ENCODE measurements at regions not wholly inside any gene's neighbourhood (a gene's known extent, or its start where the extent isn't known, plus 50 kb on each side); places are given as distances from the start of the nearest gene placed in this dataset.

DNA sequence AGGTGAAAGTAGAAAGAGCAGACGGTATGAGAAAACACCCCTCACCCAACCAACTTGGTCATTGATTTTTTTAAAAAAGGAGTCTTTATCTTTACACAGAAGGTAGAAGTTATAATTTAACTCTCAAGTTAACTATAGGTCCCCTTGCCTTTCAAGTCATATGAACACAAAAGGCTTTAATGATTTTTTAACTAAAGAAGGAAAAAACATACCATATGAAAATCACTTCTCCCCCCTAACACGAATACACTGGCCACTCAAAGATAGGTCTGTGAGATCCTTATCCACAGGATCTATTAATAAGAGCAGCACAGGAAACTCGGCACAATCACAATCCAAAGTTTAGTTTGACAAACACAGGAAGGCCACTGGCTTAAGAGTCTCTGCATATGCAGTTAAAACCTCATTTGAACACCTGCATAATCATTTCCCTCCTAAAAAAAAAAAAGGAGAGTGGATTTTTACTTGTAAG is 138.0 kb downstream of the ENC1 start:
- DNase-seq (ENCODE audit: low spot score), result no peak
- ChIA-PET CTCF (no interaction called here), POLR2A (ENCODE audit: low non-redundant PET) (no interaction called here)
- BruUV-seq (replicated peaks), result no TSS peak
- no peaks in the 10 kb centered on the region for H3K9me3 ChIP-seq (ENCODE audit: low read depth, low read length, poor library complexity, severe bottlenecking)
- H3K4me3 ChIP-seq (ENCODE audit: low read depth, low read length, poor library complexity, severe bottlenecking), result no peak overlapping the region
- TF ChIP-seq, protein P1, sequence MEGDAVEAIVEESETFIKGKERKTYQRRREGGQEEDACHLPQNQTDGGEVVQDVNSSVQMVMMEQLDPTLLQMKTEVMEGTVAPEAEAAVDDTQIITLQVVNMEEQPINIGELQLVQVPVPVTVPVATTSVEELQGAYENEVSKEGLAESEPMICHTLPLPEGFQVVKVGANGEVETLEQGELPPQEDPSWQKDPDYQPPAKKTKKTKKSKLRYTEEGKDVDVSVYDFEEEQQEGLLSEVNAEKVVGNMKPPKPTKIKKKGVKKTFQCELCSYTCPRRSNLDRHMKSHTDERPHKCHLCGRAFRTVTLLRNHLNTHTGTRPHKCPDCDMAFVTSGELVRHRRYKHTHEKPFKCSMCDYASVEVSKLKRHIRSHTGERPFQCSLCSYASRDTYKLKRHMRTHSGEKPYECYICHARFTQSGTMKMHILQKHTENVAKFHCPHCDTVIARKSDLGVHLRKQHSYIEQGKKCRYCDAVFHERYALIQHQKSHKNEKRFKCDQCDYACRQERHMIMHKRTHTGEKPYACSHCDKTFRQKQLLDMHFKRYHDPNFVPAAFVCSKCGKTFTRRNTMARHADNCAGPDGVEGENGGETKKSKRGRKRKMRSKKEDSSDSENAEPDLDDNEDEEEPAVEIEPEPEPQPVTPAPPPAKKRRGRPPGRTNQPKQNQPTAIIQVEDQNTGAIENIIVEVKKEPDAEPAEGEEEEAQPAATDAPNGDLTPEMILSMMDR (conservative IDR thresholded peaks at IDR 0.05; ENCODE audit: low read depth, low read length), result no peak
- no peak for TF ChIP-seq EZH2 (IDR thresholded peaks at IDR 0.05; ENCODE audit: borderline replicate concordance, low read depth, low read length, poor library complexity, severe bottlenecking)
- no peaks in the 10 kb centered on the region for H3K36me3 ChIP-seq (ENCODE audit: insufficient read depth, low read length, poor library complexity, severe bottlenecking)
- H3K27me3 ChIP-seq (replicated peaks; ENCODE audit: insufficient read depth, low read depth, low read length, poor library complexity), result no peaks in the 10 kb centered on the region
- peaks cover 4% of the 10 kb centered on the region for H3K4me1 ChIP-seq (ENCODE audit: insufficient read depth, low read length, poor library complexity, severe bottlenecking)
- no peak overlapping the region for H3K27ac ChIP-seq (ENCODE audit: low read depth, low read length, poor library complexity, severe bottlenecking)
- intact Hi-C loops (cut with micrococcal nuclease; ENCODE audit: unreplicated experiment), result no loop called here

DNA sequence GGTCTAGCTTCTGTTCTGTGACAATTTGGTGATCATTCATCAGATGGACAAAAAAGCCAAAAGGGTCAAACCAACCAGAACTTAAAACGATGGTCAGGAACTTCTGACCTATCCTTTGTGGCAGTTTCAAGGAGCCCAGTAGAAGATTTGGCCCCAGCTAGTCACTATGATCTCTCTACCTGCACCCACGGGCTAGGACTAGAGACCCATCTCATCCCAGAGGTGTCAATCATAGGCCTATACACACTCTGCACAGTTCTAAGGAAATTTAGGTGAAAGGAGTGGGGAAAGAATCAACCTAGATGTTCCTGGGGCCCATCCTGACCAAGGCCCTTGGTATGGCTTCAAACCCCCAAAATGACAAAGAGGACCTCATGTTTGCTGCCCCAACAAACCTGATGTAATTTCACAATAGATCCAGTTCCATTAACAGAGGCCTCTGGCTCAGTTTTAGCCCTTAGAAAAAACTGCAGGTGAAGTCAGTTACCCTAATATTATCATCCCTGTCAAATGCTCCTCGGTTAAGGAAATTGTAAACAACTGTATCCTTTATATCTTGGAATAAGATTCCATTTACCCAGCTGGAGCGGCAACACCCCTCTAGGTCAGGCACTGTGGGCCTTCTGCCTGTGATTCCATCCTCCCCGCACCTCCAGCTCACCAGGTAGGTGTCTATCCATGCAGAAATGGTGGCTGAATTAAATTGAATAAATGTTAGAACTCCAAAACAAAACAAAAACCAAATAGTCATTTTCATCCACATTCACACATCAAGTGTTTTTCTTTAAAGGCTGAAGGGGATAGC is 138.7 kb downstream of the ENC1 start:
- ChIA-PET CTCF (no interaction called here), POLR2A (ENCODE audit: low non-redundant PET) (no interaction called here)
- TF ChIP-seq, protein P1 (conservative IDR thresholded peaks at IDR 0.05; ENCODE audit: low read depth, low read length), result no peak
- TF ChIP-seq EZH2 (IDR thresholded peaks at IDR 0.05; ENCODE audit: borderline replicate concordance, low read depth, low read length, poor library complexity, severe bottlenecking), result no peak
- intact Hi-C loops (cut with micrococcal nuclease; ENCODE audit: unreplicated experiment), result no loop called here
- H3K4me3 ChIP-seq (ENCODE audit: low read depth, low read length, poor library complexity, severe bottlenecking), result no peak overlapping the region
- no peak overlapping the region for H3K27ac ChIP-seq (ENCODE audit: low read depth, low read length, poor library complexity, severe bottlenecking)
- DNase-seq (ENCODE audit: low spot score), result no peak
- H3K36me3 ChIP-seq (ENCODE audit: insufficient read depth, low read length, poor library complexity, severe bottlenecking), result no peaks in the 10 kb centered on the region
- H3K9me3 ChIP-seq (ENCODE audit: low read depth, low read length, poor library complexity, severe bottlenecking), result no peaks in the 10 kb centered on the region
- H3K27me3 ChIP-seq (replicated peaks; ENCODE audit: insufficient read depth, low read depth, low read length, poor library complexity), result no peaks in the 10 kb centered on the region
- H3K4me1 ChIP-seq (ENCODE audit: insufficient read depth, low read length, poor library complexity, severe bottlenecking), result peaks cover 4% of the 10 kb centered on the region
- BruUV-seq (replicated peaks), result no TSS peak

DNA sequence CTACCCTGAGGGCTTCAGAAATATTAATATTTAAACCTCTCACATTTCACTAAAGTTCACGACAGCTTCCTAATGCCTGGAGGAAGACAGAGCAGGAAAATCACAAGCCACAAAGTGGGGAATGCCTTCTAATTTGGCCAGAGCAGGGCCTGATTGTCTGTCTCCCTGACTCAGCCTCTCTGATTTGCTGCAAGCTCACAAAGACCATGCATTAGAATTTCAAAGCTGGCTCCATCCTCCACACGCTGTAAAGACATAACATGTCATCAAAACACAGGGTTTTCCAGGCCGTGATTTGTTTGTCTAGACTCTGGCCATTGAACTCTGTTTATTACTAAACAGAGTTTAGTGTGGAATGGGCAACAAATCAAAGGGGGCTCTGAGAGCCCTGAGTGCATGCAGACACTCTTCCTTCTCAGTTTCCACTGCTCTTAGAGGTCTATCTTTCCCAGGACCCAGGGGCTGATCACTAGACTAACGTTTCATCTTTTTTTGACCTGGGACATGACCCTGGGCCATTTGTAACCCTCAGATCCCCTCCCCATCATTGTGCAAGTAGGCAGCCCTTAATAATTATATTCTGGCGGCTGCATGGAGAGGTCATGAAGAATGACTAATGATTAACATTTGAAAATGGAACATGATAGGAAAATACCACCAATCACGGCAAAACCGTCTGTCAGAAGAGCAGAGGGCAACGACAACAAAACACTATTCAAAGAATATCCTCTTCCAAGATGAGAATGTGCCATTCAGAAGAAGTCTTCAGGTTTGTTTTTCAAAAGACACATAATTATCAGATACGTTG is 140.2 kb downstream of the ENC1 start:
- ChIA-PET POLR2A (ENCODE audit: low non-redundant PET) (no interaction called here), CTCF (no interaction called here)
- DNase-seq (ENCODE audit: low spot score), result no peak
- Histone ChIP-seq H3K36me3 (ENCODE audit: insufficient read depth, low read length, poor library complexity, severe bottlenecking) (no peaks in the 10 kb centered on the region), H3K27me3 (replicated peaks; ENCODE audit: insufficient read depth, low read depth, low read length, poor library complexity) (no peaks in the 10 kb centered on the region), H3K27ac (ENCODE audit: low read depth, low read length, poor library complexity, severe bottlenecking) (no peak overlapping the region), H3K4me1 (ENCODE audit: insufficient read depth, low read length, poor library complexity, severe bottlenecking) (peaks cover 4% of the 10 kb centered on the region), H3K4me3 (ENCODE audit: low read depth, low read length, poor library complexity, severe bottlenecking) (no peak overlapping the region), H3K9me3 (ENCODE audit: low read depth, low read length, poor library complexity, severe bottlenecking) (no peaks in the 10 kb centered on the region)
- TF ChIP-seq, protein P1 (conservative IDR thresholded peaks at IDR 0.05; ENCODE audit: low read depth, low read length), result no peak
- TF ChIP-seq EZH2 (IDR thresholded peaks at IDR 0.05; ENCODE audit: borderline replicate concordance, low read depth, low read length, poor library complexity, severe bottlenecking), result no peak
- no TSS peak for BruUV-seq (replicated peaks)
- intact Hi-C loops (cut with micrococcal nuclease; ENCODE audit: unreplicated experiment), result no loop called here
